ENCODE measurements at regions not wholly inside any gene's neighbourhood (a gene's known extent, or its start where the extent isn't known, plus 50 kb on each side); places are given as distances from the start of the nearest gene placed in this dataset.

- intact Hi-C loops (cut with micrococcal nuclease; ENCODE audit: unreplicated experiment), result loop anchor here (10.0 kb wide), 1 partner anchor 636 kb away; the partner anchor contains the start of genes C4orf33 and SCLT1
- no TSS peak for BruUV-seq (replicated peaks)
- Histone ChIP-seq H3K36me3 (ENCODE audit: low read depth) (no peaks in the 10 kb centered on the region), H3K4me1 (replicated peaks; ENCODE audit: insufficient read depth) (peaks cover 17% of the 10 kb centered on the region), H2AFZ (no peak overlapping the region), H3K79me2 (ENCODE audit: low read depth) (no peaks in the 10 kb centered on the region), H3K9me2 (ENCODE audit: insufficient read depth) (no peaks in the 10 kb centered on the region), H3K9me3 (ENCODE audit: insufficient read depth, low read depth) (no peaks in the 10 kb centered on the region), H3K27me3 (ENCODE audit: insufficient read depth, low read depth) (no peaks in the 10 kb centered on the region), H3K4me3 (no peak overlapping the region), H3K27ac (no peak overlapping the region), H3F3A (ENCODE audit: insufficient read depth, low read depth) (peaks cover 5% of the 10 kb centered on the region; the same call in 1 of the 2 replicates), H4K20me1 (ENCODE audit: insufficient read depth) (no peaks in the 10 kb centered on the region), H3K4me2 (no peak overlapping the region)
- POLR2A ChIA-PET (ENCODE audit: unreplicated experiment), result interaction anchor here (0.5 kb wide), 1 partner anchor 603 kb away, joined by 8 read pairs; no protein-coding TSS in a partner anchor
- CTCF ChIA-PET, result no interaction called here
- TF ChIP-seq EZH2 (IDR thresholded peaks at IDR 0.05; ENCODE audit: low read depth), result no peak
- TF ChIP-seq CTCF (conservative IDR thresholded peaks at IDR 0.05), result no peak
- DNase-seq, result no peak
Observed at GRCh38 chr4:128458816-128459215, 171.2 kb upstream of the PGRMC2 start.

- Histone ChIP-seq H3K27me3 (ENCODE audit: insufficient read depth, low read depth) (no peaks in the 10 kb centered on the region), H3K79me2 (ENCODE audit: low read depth) (no peaks in the 10 kb centered on the region), H3K27ac (no peak overlapping the region), H3F3A (ENCODE audit: insufficient read depth, low read depth) (peaks cover 5% of the 10 kb centered on the region; the same call in 1 of the 2 replicates), H3K4me1 (replicated peaks; ENCODE audit: insufficient read depth) (peaks cover 17% of the 10 kb centered on the region), H4K20me1 (ENCODE audit: insufficient read depth) (no peaks in the 10 kb centered on the region), H3K9me3 (ENCODE audit: insufficient read depth, low read depth) (no peaks in the 10 kb centered on the region), H2AFZ (no peak overlapping the region), H3K4me3 (no peak overlapping the region), H3K36me3 (ENCODE audit: low read depth) (no peaks in the 10 kb centered on the region), H3K9me2 (ENCODE audit: insufficient read depth) (no peaks in the 10 kb centered on the region), H3K4me2 (no peak overlapping the region)
- intact Hi-C loops (cut with micrococcal nuclease; ENCODE audit: unreplicated experiment), result loop anchor here (10.0 kb wide), 1 partner anchor 637 kb away; the partner anchor contains the start of genes C4orf33 and SCLT1
- no TSS peak for BruUV-seq (replicated peaks)
- DNase-seq, result no peak
- TF ChIP-seq EZH2 (IDR thresholded peaks at IDR 0.05; ENCODE audit: low read depth), result no peak
- no peak for TF ChIP-seq CTCF (conservative IDR thresholded peaks at IDR 0.05)
- ChIA-PET POLR2A (ENCODE audit: unreplicated experiment) (no interaction called here), CTCF (no interaction called here)
Observed at GRCh38 chr4:128457726-128458125, 170.1 kb upstream of the PGRMC2 start.

- Histone ChIP-seq H3K27ac (no peak overlapping the region), H2AFZ (no peak overlapping the region), H3K36me3 (ENCODE audit: low read depth) (no peaks in the 10 kb centered on the region), H3K9me2 (ENCODE audit: insufficient read depth) (no peaks in the 10 kb centered on the region), H3K4me3 (no peak overlapping the region), H3K79me2 (ENCODE audit: low read depth) (no peaks in the 10 kb centered on the region), H3K9me3 (ENCODE audit: insufficient read depth, low read depth) (no peaks in the 10 kb centered on the region), H3K4me2 (no peak overlapping the region), H4K20me1 (ENCODE audit: insufficient read depth) (no peaks in the 10 kb centered on the region), H3F3A (ENCODE audit: insufficient read depth, low read depth) (peaks cover 5% of the 10 kb centered on the region; the same call in 1 of the 2 replicates), H3K4me1 (replicated peaks; ENCODE audit: insufficient read depth) (peaks cover 9% of the 10 kb centered on the region), H3K27me3 (ENCODE audit: insufficient read depth, low read depth) (no peaks in the 10 kb centered on the region)
- no peak for TF ChIP-seq EZH2 (IDR thresholded peaks at IDR 0.05; ENCODE audit: low read depth)
- no peak for TF ChIP-seq CTCF (conservative IDR thresholded peaks at IDR 0.05)
- DNase-seq, result no peak
- CTCF ChIA-PET, result no interaction called here
- intact Hi-C loops (cut with micrococcal nuclease; ENCODE audit: unreplicated experiment), result loop anchor here (10.0 kb wide), 1 partner anchor 639 kb away; the partner anchor contains the start of genes C4orf33 and SCLT1
- POLR2A ChIA-PET (ENCODE audit: unreplicated experiment), result interaction anchor here (0.6 kb wide), 2 partner anchors 113 to 169 kb away, joined by 3 to 4 read pairs; partner anchors contain the start of gene PGRMC2
- no TSS peak for BruUV-seq (replicated peaks)
Observed at GRCh38 chr4:128456171-128456570, 168.6 kb upstream of the PGRMC2 start.
